ENCODE measurements at regions not wholly inside any gene's neighbourhood (a gene's known extent, or its start where the extent isn't known, plus 50 kb on each side); places are given as distances from the start of the nearest gene placed in this dataset.

- no peak overlapping the region for H4K5ac ChIP-seq (ENCODE audit: insufficient read length, low read depth, low read length)
- H3K27ac ChIP-seq (ENCODE audit: low read depth, low read length) = no peak overlapping the region
- H3K79me2 ChIP-seq (ENCODE audit: control insufficient read depth in 1 of 2, insufficient read depth in 2 of 2, low read length in 2 of 2) = no peaks in the 10 kb centered on the region
- H3K56ac ChIP-seq (replicated peaks; ENCODE audit: insufficient read length, low read depth, low read length) = no peak overlapping the region
- no peak overlapping the region for H2AFZ ChIP-seq (ENCODE audit: low read length)
- no peaks in the 10 kb centered on the region for H3K27me3 ChIP-seq (replicated peaks in 1 of 4; ENCODE audit: control insufficient read depth in 3 of 4, extremely low read depth in 1 of 4, insufficient read depth in 3 of 4, low read length in 3 of 4)
- no peaks in the 10 kb centered on the region for H3K9me3 ChIP-seq (ENCODE audit: insufficient read depth in 2 of 2, low read depth in 1 of 2, low read length in 1 of 2)
- FAIRE-seq (no peak), DNase-seq (ENCODE audit: low read depth in 1 of 2, low spot score in 2 of 2) (no peak)
- POLR2A ChIA-PET (ENCODE audit: partially characterized antibody) = no interaction called here
- TF ChIP-seq CHD1 (IDR thresholded peaks at IDR 0.05; ENCODE audit: low read depth, low read length) (no peak), CBX8 (IDR thresholded peaks at IDR 0.05; ENCODE audit: borderline replicate concordance, low read depth, low read length) (no peak), GABPA (IDR thresholded peaks at IDR 0.05; ENCODE audit: borderline replicate concordance, insufficient read depth, low read length) (no peak), SP2 (IDR thresholded peaks at IDR 0.05; ENCODE audit: low read length) (no peak), CREB1 (IDR thresholded peaks at IDR 0.05) (no peak), CHD2 (IDR thresholded peaks at IDR 0.05; ENCODE audit: low read length) (no peak), KDM5A (IDR thresholded peaks at IDR 0.05; ENCODE audit: low read length) (no peak), CEBPB (IDR thresholded peaks at IDR 0.05; ENCODE audit: low read depth, low read length) (no peak)
- TF ChIP-seq, protein P1, sequence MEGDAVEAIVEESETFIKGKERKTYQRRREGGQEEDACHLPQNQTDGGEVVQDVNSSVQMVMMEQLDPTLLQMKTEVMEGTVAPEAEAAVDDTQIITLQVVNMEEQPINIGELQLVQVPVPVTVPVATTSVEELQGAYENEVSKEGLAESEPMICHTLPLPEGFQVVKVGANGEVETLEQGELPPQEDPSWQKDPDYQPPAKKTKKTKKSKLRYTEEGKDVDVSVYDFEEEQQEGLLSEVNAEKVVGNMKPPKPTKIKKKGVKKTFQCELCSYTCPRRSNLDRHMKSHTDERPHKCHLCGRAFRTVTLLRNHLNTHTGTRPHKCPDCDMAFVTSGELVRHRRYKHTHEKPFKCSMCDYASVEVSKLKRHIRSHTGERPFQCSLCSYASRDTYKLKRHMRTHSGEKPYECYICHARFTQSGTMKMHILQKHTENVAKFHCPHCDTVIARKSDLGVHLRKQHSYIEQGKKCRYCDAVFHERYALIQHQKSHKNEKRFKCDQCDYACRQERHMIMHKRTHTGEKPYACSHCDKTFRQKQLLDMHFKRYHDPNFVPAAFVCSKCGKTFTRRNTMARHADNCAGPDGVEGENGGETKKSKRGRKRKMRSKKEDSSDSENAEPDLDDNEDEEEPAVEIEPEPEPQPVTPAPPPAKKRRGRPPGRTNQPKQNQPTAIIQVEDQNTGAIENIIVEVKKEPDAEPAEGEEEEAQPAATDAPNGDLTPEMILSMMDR (IDR thresholded peaks at IDR 0.05; ENCODE audit: control extremely low read depth in 1 of 3, insufficient read depth in 1 of 3, low read depth in 1 of 3, low read length in 3 of 3) = no peak
- H3K4me2 ChIP-seq (ENCODE audit: insufficient read depth in 1 of 2, low read depth in 2 of 2, low read length in 2 of 2) = no peak overlapping the region
- H3K9ac ChIP-seq (replicated peaks in 1 of 4; ENCODE audit: extremely low read depth in 1 of 4, low read depth in 3 of 4, low read length in 3 of 4) = no peak overlapping the region
- H4K91ac ChIP-seq (replicated peaks; ENCODE audit: insufficient read length, low read length) = no peak overlapping the region
- no peaks in the 10 kb centered on the region for H3K79me1 ChIP-seq (ENCODE audit: low read depth, low read length)
- H2BK120ac ChIP-seq (replicated peaks; ENCODE audit: low read depth, low read length) = no peak overlapping the region
- no peaks in the 10 kb centered on the region; a peak in 2 of 7 replicates for H3K4me1 ChIP-seq (replicated peaks in 1 of 4; ENCODE audit: control insufficient read depth in 3 of 4, insufficient read depth in 4 of 4, low read length in 3 of 4)
- no peak overlapping the region for H3K4ac ChIP-seq (replicated peaks; ENCODE audit: insufficient read length, low read depth, low read length)
- no peak overlapping the region for H2BK15ac ChIP-seq (ENCODE audit: low read length)
- no peak overlapping the region for H3K4me3 ChIP-seq (ENCODE audit: extremely low read depth in 1 of 4, insufficient read depth in 2 of 4, low read depth in 3 of 4, low read length in 4 of 4)
- WGBS, 2 experiments (ENCODE audit: extremely low coverage in 1 of 2, insufficient coverage in 1 of 2, insufficient read length in 1 of 2, insufficient replicate concordance in 2 of 2, low coverage in 1 of 2, low lambda C conversion rate in 2 of 2, missing lambda C conversion rate in 1 of 2) = 82% methylated on average over 3 of the region's 3 CpGs; no CpG with 5 or more reads in 1 of the 2 experiments
- no peaks in the 10 kb centered on the region for H3K36me3 ChIP-seq (ENCODE audit: control insufficient read depth in 2 of 4, insufficient read depth in 4 of 4, low read length in 3 of 4)
- H4K8ac ChIP-seq (ENCODE audit: extremely low read depth, insufficient read depth, low read length) = no peak overlapping the region
- H4K20me1 ChIP-seq (replicated peaks in 1 of 2; ENCODE audit: control insufficient read depth in 1 of 2, insufficient read depth in 2 of 2, low read length in 2 of 2) = no peaks in the 10 kb centered on the region
- no peaks in the 10 kb centered on the region for H3K23me2 ChIP-seq (ENCODE audit: low read depth, low read length)
- no peak overlapping the region for H2BK5ac ChIP-seq (ENCODE audit: low read depth, low read length)
- no peak overlapping the region for H2AK5ac ChIP-seq (ENCODE audit: low read depth, low read length)
- CTCF ChIA-PET (ENCODE audit: partially characterized antibody) = no interaction called here
- H3K18ac ChIP-seq (ENCODE audit: extremely low read depth, low read length) = no peak overlapping the region
- H3K14ac ChIP-seq (ENCODE audit: insufficient read length) = no peak overlapping the region
- no peak overlapping the region for H2BK20ac ChIP-seq (ENCODE audit: low read length)
- H3K23ac ChIP-seq (ENCODE audit: insufficient read length) = no peak overlapping the region
- H2BK12ac ChIP-seq (ENCODE audit: low read depth, low read length) = no peak overlapping the region
These were observed 171.7 kb downstream of the PDGFRA start for GRCh38 chr4:54400802-54401201.
